NCI-H1694 treated with DMSO at 0.1 percent for 48 hours (cell line): ENCODE measurements at regions not wholly inside any gene's neighbourhood (a gene's known extent, or its start where the extent isn't known, plus 50 kb on each side); places are given as distances from the start of the nearest gene placed in this dataset.
"Not testable (repeated sequence)": the region's sequence is repeated elsewhere in the genome, so short reads cannot be mapped to it uniquely, and the experiment has no call there.

Source experiments
- DNase-seq: peaks from one replicate; lab custom pipeline; 2025; lab: John Stamatoyannopoulos, UW

DNA sequence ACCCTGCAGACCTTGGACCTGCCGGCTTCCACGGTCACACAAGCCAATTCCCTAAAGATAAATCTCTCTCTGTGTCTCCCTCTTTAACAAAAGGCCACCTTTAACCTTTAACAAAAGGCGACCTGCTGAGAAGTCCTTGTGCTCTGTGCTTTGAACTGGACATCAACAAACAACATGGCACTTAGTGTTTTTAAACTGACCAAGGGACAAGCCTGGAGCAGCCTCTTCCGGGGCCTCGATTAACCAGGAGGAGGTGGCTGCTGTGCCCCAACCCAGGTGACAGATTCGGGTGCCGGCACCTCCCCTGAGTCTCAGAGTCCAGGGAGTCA lies 135.3 kb downstream of the RTP5 start:
- DNase-seq = no peak

DNA sequence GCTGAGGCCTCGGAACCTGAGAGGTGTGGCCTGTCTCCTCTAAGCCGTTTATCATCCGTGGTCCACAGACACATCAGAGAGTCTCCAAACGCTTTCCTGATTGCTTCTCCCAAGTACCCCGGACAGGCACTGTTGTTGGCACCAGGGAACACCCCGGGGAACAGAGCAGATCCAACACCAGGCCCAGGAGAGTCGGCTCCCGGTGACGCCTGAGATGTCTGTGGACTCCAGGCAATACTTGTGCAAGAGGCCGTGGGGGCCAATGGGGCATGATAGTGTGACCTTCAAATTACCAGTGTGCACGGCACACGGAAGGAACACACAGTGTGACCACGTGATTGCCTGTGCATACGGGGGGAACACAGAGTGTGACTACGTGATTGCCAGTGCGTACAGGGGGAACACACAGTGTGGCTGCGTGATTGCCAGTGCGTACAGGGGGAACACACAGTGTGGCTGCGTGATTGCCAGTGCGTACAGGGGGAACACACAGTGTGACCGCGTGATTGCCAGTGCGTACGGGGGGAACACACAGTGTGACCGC lies 136.6 kb downstream of the RTP5 start:
- not testable (repeated sequence) for DNase-seq

DNA sequence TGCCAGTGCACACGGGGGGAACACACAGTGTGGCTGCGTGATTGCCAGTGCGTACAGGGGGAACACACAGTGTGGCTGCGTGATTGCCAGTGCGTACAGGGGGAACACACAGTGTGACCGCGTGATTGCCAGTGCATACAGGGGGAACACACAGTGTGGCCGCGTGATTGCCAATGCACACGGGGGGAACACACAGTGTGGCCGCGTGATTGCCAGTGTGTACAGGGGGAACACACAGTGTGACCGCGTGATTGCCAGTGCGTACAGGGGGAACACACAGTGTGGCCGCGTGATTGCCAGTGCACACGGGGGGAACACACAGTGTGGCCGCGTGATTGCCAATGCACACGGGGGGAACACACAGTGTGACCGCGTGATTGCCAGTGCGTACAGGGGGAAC lies 139.4 kb downstream of the RTP5 start:
- not testable (repeated sequence) for DNase-seq

DNA sequence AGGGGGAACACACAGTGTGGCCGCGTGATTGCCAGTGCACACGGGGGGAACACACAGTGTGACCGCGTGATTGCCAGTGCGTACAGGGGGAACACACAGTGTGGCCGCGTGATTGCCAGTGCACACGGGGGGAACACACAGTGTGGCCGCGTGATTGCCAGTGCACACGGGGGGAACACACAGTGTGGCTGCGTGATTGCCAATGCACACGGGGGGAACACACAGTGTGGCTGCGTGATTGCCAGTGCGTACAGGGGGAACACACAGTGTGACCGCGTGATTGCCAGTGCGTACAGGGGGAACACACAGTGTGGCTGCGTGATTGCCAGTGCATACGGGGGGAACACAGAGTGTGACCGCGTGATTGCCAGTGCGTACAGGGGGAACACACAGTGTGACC lies 140.3 kb downstream of the RTP5 start:
- DNase-seq = not testable (repeated sequence)

DNA sequence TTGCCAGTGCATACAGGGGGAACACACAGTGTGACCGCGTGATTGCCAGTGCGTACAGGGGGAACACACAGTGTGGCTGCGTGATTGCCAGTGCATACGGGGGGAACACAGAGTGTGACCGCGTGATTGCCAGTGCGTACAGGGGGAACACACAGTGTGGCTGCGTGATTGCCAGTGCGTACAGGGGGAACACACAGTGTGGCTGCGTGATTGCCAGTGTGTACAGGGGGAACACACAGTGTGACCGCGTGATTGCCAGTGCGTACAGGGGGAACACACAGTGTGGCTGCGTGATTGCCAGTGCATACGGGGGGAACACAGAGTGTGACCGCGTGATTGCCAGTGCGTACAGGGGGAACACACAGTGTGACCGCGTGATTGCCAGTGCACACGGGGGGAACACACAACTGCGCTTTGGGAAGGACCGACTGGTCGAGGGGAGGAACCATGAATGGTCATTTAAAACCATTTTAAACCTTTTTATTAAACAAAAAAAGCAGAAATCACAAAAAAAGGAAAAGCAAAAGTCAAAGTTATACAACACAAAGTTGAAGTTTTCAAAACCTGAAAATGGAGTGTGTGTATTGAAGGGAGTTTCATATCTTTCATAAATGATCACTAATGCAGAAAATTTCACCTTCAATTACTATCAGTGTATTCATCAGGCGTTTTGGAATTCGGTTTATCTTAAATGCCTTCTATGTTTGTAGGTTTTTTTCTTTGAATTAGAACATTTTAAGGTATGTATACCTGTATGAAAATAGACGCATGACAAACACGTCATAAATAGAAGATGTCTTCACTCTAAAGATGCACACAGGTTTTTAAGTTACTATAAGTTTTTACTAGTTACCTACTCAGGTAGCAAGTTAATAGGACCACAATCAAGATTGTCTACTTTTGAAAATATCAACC lies 141.0 kb downstream of the RTP5 start:
- not testable (repeated sequence) for DNase-seq

DNA sequence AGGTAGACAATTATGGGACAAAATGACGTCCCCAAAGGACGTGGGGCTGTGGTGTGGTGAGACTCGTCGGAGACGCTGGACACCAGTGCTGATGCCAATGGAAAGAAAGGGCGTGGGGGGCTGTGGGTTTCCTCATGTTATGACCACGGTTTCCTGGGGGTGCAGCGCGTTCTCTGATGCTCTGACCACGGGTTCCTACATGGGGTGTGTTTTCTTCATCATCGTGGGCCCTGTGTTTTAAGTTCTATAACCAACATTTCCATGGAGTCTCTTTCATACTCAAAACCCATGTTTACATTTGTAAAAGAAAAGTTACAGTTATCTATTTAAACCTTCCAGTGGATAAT lies 141.6 kb downstream of the RTP5 start:
- DNase-seq = no peak

DNA sequence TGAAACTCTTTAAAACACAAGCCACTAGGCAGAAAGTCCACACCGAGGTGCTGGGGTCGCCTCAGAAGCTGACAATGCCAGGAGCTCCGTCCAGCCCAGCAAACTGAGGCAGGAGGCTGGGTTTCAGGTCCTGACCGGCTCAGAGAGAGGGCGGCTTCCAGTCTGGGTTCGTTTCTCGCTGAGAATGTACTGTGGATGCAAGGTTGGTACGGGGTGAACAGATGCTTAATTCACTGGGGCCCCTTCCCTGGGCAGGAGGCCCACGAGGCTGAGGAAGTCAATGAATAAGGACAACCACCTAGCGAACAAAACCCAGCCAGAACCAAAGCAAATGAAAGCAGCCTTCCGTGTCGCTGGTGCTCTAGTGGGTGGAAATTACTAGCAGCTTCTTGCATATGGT lies 142.0 kb downstream of the RTP5 start:
- DNase-seq = no peak

DNA sequence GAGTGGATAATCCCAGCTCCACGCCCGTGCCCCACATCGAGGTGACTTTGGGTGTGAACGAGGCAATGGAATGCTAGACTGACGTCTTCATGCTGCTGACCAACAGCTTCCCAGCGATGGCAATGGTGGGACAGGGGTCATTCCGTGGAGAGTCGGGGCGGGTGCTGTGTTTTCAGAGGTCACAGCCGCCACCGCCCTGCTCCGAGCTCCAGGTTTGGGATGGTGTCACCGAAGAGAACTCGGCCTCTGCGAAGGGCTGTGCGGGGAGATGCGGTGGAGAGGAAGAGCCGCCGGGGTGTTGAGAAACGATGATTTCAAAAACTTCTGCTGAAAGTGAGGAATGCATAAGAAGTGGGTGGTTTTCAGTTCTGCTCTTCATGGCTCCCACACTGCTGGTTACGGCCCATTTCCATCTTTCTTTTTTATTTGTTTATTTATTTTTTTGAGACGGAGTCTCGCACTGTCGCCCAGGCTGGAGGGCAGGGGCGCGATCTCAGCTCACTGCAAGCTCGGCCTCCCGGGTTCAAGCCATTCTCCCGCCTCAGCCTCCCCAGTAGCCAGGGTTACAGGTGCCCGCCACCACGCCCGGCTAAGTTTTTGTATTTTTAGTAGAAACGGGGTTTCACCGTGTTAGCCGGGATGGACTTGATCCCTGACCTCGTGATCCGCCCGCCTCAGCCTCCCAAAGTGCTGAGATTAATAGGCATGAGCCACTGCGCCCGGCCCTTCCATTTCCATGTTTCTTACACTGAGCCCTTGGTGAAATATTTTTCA lies 142.6 kb downstream of the RTP5 start:
- no peak for DNase-seq

DNA sequence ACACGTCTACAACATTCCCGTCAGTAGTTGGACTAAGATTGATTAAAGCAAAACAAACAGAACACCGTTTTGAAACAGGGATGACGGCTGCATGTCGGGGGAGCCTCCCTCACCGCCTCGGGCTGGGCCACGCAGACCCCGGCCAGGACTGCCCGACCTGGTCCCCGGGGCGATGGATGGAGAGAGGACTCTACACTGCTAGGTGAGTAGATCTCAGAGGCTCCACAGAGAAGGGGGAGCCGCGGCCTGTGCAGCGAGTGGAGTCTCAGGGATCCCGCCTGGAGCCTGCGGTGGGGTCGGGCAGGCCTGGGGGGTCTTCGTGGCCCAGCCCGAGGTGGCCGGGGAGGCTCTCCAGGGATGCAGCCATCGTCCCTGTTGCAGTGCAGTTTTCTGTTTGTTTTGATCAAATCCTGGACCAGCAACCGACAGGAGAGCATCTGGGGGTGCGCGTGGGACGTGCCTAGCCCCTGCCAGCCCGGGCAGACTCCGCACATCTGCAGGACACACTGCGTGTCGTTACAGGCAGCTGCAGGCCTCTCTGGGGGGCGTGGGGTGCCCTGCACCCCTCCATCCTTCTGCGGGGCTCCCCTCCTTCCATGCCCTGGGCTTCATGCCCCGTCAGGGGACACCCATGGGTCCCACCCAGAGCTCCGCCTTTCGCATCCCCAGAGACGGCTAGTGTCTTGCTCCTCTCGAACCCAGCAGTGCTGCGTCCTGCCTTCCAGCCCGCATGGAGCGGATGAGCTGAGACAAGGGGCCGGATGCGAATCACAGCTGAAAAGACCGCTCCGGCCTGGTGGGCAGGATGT lies 143.6 kb downstream of the RTP5 start:
- DNase-seq = no peak

DNA sequence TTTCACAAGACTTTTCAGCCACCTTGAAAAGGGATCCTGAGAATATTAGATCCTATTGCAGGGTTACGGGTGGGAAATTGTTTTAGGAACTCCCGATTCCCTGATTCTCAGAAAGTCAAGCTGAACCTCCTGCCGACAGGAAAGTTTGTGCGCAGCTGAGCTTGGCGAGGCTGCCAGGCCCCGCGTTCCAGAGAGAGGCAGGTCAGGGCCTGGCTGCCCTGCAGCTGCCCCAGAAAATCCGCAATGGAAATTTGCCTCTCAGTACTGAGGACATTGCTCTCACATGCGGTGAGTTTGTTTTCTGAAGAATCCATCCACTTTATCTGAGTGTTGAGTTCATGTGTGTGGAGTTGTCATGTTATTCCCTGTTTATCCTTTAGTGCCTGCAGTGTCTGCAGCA lies 144.2 kb downstream of the RTP5 start:
- DNase-seq = no peak

DNA sequence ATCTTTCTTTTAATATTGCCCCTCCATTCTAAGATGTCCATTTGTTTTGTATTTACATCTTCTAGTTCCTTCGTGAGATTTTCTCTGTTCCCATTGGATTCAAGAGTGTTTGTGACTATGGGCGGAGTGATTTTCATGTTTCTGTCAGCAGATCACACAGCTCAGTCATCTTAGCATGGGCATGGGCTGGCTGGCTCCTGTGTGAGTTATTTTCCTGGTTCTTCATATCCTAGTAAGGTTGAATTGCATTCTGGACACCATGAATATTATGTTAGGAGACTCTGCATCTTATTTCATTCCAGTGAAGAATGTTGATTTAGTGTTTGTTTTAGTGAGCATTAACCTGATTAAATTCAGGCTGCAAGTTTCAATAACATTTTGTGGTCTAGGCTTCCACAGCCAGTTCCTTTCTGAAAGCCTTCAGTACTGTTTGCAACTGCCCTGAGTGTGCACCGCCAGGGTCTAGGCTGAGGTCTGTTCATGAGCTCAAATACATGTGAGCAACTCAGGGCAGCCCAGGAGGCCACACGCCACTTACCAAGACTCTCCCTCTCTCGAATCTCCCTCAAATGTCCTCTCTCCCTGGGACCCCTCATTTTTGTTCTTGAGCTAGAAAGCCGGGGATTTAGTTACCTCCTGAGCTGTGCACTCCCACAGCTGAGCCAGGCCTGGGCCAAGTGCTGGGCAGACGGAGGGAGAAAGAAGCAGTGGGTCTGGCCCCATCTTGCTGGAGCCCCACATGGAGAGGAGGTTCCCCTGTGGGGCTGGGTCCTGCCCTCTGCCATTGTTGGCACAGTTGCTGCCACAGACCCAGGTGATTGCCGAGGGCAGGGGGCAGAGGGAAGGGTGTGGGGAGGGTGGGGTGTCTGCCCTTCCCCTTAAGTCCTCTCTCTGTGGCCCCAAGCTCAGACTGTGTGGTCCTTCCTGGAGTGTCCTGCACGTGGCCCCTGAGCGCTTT lies 145.9 kb downstream of the RTP5 start:
- no peak for DNase-seq

DNA sequence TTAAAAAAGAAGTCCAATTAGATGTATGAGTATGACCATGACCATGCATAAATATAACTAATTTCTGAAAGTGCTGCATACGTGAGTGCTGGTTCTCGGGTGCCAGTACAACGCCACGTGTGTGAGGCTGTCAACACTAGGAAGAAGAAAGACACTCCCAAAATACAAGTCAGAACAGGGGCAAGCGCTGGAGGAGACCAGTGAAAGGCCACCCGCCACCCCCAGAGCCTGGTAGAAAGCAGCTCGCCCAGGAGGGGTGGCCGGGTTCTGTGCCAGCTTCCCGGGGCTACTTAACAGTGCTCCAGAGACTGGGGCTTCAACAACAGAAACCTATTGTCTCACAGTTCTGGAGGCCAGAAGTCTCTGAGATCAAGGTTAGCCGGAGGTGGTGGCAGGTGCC lies 147.6 kb downstream of the RTP5 start:
- DNase-seq = no peak

DNA sequence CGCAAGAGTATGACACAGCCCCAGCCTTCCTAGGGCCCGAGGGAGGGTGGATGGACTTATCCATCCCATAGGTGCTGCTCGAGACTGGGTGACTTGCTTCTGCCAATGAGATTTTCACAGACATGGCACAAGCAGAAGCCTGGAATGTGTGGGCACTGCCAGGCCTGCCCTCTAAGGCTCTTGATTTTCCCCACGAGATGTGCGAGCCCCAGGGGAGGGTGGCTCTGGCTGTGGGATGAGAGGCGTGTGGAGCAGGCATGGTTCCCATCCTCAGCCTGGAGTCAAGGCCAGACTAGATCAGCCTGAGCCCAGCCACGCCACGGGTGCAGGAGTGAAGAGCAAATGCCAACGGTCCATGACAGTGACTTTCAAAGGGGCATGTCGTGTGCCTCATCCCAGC lies 148.9 kb downstream of the RTP5 start:
- DNase-seq = not testable (repeated sequence)

DNA sequence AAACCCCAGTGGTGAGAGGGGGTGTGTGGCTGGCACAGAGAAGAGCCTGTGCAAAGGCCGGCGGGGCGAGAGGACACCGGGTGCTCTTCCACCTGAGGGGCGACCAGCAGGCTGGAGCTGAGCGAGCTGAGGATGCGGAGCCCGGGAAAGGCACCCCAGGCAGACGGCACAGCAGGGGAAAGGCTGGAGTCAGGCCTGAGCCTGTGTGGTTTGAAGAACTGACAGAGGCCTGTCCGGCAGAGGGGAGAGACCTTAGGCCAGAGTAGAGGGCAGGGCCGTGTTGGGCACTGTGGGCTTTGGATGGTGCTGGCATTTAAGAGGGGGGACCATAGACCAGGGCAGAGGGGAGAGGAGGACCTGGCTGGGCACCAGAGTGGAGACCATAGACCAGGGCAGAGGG lies 149.8 kb downstream of the RTP5 start:
- DNase-seq = no peak

DNA sequence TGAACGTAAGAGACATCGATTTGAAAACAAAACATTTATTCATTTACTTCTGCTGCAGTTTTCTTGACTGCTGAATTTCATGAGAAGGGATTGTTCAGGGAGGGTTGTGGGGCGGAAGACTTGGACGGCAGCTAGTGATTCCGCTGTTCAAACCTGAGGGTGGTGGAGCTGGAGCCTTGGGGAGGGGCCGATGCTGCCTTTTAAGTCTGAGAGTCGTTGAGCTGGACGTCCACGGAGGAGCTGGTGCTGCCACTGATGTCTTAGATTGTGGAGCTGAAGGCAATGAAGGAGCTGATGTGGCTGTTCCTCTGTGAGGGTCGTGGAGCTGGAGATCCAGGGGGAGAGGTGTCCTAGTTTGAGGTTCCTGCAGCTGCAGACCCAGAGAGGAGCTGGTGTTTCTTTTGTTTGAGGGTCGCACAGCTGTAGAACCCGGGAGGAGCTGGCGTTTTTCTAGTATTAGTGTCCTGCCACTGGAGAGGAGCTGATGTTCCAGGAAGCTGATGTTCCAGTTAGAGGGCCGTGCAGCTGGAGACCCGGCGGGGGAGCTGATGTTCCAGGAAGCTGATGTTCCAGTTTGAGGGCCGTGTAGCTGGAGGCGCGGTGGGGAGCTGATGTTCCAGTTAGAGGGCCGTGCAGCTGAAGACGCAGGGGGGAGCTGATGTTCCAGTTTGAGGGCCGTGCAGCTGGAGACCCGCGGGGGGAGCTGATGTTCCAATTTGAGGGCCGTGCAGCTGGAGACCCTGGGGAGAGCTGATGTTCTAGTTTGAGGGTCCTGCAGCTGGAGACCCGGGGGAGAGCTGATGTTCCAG lies 150.9 kb downstream of the RTP5 start:
- no peak for DNase-seq

DNA sequence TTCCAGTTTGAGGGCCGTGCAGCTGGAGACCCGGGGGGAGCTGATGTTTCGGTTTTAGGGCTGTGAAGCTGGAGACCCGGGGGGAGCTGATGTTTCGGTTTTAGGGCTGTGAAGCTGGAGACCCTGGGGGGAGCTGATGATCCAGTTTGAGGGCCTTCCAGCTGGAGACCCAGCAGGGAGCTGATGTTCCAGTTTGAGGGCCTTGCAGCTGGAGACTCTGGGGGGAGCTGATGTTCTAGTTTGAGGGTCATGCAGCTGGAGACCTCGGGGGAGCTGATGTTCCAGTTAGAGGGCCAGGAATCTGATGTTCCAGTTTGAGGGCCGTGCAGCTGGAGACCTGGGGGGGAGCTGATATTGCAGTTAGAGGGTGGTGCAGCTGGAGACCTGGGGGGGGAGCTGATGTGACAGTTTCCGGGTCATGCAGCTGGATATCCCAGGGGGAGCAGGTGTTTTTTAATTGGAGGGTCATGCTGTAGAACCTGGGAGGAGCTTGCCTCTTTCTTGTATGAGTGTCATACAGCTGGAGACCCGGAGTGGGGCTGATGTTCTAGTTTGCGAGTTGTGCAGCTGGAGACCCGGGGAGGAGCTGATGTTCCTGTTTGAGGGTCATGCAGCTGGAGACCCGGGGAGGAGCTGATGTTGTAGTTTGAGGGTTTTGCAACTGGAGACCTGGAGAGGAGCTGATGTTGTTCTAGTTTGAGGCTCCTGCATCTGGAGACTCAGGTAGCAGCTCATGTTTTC lies 153.2 kb downstream of the RTP5 start:
- DNase-seq = no peak

DNA sequence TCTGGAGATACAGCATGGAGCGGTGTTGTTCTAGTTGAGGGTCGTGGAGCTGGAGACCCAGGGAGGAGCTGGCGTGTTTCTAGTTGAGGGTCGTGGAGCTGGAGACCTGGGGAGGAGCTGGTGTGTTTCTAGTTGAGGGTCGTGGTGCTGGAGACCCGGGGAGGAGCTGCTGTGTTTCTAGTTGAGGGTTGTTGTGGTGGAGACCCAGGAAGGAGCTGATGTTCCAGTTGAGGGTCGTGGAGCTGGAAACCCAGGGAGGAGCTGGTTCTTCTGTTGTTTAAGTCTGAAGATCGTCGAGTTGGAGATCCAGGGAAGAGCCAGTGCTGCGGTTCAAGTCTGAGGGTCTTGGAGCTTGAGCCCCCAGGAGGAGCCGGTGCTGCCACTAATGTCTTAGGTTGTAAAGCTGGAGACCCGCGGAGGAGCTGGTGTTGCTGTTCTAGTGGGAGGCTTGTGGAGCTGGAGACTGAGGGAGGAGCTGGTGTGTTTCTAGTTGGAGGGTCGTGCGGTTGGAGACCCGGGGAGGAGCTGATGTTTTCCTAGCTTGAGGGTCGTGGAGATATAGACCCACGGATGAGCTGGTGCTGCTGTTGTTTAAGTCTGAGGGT lies 155.3 kb downstream of the RTP5 start:
- DNase-seq = no peak

DNA sequence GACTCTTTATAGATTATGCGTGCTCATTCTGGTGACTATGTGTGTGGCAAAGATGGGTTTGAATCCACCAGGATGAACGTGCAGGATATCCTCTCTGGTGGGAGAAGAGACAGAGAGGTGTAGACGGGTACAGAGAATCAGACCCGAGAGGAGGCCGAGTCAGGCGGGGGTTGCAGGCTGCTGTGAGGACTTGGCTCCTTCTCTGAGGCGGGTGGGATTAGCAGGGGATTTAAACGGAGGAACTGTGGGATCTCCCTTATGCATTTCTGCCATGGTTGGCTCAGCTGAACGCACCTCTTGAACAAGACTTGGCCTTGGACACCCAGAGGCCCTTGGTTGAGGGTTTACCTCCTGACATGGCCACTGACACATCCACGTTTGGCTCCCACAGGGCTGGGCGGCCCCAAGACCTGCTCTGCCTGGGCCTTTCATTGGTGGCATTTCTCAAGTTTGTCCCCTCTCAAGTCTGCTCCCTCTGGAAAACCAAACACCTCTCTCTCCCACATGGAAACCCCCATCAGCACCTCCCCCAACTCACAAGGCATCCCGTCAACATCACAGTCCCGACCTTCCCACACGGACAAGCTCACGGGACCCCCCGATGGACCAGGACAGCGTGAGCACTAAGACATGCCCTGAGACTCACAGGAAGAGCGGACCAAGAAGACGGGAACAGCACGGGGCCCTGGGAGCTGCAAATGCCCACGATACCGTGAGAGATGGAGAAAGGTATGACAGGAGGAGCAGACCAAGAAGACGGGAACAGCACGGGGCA lies 158.3 kb downstream of the RTP5 start:
- no peak for DNase-seq
